Stimulated activated CD8-positive, alpha-beta memory T cell treated with anti-CD3 and anti-CD28 coated beads, Interleukin-15, amount 100 ng/mL, for 4 hours (primary cell): ENCODE measurements at regions not wholly inside any gene's neighbourhood (a gene's known extent, or its start where the extent isn't known, plus 50 kb on each side); places are given as distances from the start of the nearest gene placed in this dataset.

Experiments
- DNase-seq, 2 donors: peaks; one replicate each; pipeline ENCODE4 v3.0.0-alpha.2; 2020; ENCODE audit warnings: low read depth in 2 of 2

- DNase-seq = no peak
These were observed 133.9 kb upstream of the ZNF618 start for GRCh38 chr9:113741886-113742854.

GRCh38 chr9:113742878-113743277 lies 133.2 kb upstream of the ZNF618 start:
- no peak for DNase-seq

GRCh38 chr9:113746486-113746885 lies 129.6 kb upstream of the ZNF618 start:
- DNase-seq = no peak

GRCh38 chr9:113748135-113748534 lies 128.0 kb upstream of the ZNF618 start:
- no peak for DNase-seq

- DNase-seq = no peak
These were observed 122.5 kb upstream of the ZNF618 start for GRCh38 chr9:113753398-113754119.

- DNase-seq = no peak
These were observed 121.4 kb upstream of the ZNF618 start for GRCh38 chr9:113754739-113755138.

- DNase-seq = no peak
These were observed 120.7 kb upstream of the ZNF618 start for GRCh38 chr9:113755433-113755832.

- DNase-seq = no peak
These were observed 119.5 kb upstream of the ZNF618 start for GRCh38 chr9:113756476-113757192.

- no peak for DNase-seq
These were observed 112.7 kb upstream of the ZNF618 start for GRCh38 chr9:113763429-113763828.

GRCh38 chr9:113764572-113764971 lies 111.5 kb upstream of the ZNF618 start:
- no peak for DNase-seq

GRCh38 chr9:113769412-113769811 lies 106.7 kb upstream of the ZNF618 start:
- no peak for DNase-seq

GRCh38 chr9:113770396-113770795 lies 105.7 kb upstream of the ZNF618 start:
- DNase-seq = no peak

GRCh38 chr9:113771199-113771598 lies 104.9 kb upstream of the ZNF618 start:
- DNase-seq = no peak

- DNase-seq = no peak
These were observed 103.8 kb upstream of the ZNF618 start for GRCh38 chr9:113772121-113772810.

- DNase-seq = no peak
These were observed 101.1 kb upstream of the ZNF618 start for GRCh38 chr9:113774963-113775362.

GRCh38 chr9:113775749-113776148 lies 100.4 kb upstream of the ZNF618 start:
- DNase-seq = no peak

- no peak for DNase-seq
These were observed 99.9 kb upstream of the ZNF618 start for GRCh38 chr9:113776194-113776593.

- no peak for DNase-seq
These were observed 94.7 kb upstream of the ZNF618 start for GRCh38 chr9:113781381-113781780.

- DNase-seq = no peak
These were observed 94.2 kb upstream of the ZNF618 start for GRCh38 chr9:113781896-113782295.

GRCh38 chr9:113783475-113783874 lies 92.6 kb upstream of the ZNF618 start:
- DNase-seq = no peak

GRCh38 chr9:113785334-113785733 lies 90.8 kb upstream of the ZNF618 start:
- DNase-seq = no peak

- no peak for DNase-seq
These were observed 90.0 kb upstream of the ZNF618 start for GRCh38 chr9:113786071-113786470.
